IPS-15b (cell line): ENCODE measurements at regions not wholly inside any gene's neighbourhood (a gene's known extent, or its start where the extent isn't known, plus 50 kb on each side); places are given as distances from the start of the nearest gene placed in this dataset.
"Not testable (repeated sequence)": the region's sequence is repeated elsewhere in the genome, so short reads cannot be mapped to it uniquely, and the experiment has no call there.

Experiments
- H3K27me3 ChIP-seq: one replicate; pipeline ENCODE4 v1.6.1; 2013; ENCODE audit warnings: low read length; ENCODE audit not compliant: control insufficient read depth, insufficient read depth
- H3K36me3 ChIP-seq: one replicate; pipeline ENCODE4 v1.6.1; 2013; ENCODE audit warnings: low read length; ENCODE audit not compliant: control insufficient read depth, insufficient read depth
- H3K4me1 ChIP-seq: one replicate; pipeline ENCODE4 v1.6.1; 2013; ENCODE audit warnings: mild to moderate bottlenecking, low read length; ENCODE audit not compliant: control insufficient read depth, insufficient read depth
- H3K4me3 ChIP-seq: one replicate; pipeline ENCODE4 v1.5.1; 2013; ENCODE audit warnings: low read depth, low read length
- H3K9ac ChIP-seq: one replicate; pipeline ENCODE4 v1.6.1; 2013; ENCODE audit warnings: low read depth, mild to moderate bottlenecking, low read length
- H3K9me3 ChIP-seq: one replicate; pipeline ENCODE4 v1.6.1; 2013; ENCODE audit warnings: mild to moderate bottlenecking, low read length; ENCODE audit not compliant: control insufficient read depth, insufficient read depth

DNA sequence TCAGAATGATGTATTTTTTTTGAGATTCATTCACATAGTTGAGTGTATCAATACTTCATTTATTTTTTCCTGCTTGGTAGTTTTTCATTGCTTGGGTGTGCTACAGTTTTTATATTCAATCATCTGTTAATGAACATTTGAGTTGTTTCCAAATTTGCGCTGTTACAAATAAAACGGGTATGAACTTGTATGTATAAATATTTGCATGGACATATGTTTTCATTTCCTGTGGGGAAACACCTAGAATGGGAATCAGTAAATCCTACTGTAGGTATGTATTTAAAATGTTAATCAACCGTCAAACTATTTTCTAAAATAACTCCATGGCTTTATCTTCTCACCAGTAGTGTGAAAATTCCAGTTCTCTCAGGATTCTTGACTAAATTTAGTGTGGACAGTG lies 826.3 kb downstream of the EFNB2 start:
- Histone ChIP-seq H3K4me3 (no peak overlapping the region), H3K4me1 (no peaks in the 10 kb centered on the region), H3K9me3 (no peaks in the 10 kb centered on the region), H3K36me3 (no peaks in the 10 kb centered on the region), H3K27me3 (no peaks in the 10 kb centered on the region), H3K9ac (no peak overlapping the region)

DNA sequence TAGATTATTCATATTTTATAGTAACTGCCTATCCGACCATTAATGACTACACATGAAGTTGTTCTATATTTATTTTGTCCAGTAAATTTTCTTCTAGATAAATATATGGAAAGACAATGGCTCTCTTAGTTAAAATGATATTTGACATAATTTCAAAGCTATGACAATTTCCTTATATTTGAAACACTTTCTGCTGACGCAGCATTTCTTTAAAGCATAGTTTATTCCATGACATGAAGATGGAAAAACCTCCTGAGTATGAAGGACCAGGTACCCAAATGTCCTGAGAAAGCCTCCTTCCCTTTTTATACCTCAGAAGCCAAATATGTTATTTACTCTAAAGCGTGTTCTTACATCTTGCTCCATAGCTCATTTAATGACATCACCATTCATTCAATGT lies 831.6 kb downstream of the EFNB2 start:
- Histone ChIP-seq H3K36me3 (no peaks in the 10 kb centered on the region), H3K4me1 (no peaks in the 10 kb centered on the region), H3K27me3 (no peaks in the 10 kb centered on the region), H3K9ac (no peak overlapping the region), H3K4me3 (no peak overlapping the region), H3K9me3 (no peaks in the 10 kb centered on the region)

DNA sequence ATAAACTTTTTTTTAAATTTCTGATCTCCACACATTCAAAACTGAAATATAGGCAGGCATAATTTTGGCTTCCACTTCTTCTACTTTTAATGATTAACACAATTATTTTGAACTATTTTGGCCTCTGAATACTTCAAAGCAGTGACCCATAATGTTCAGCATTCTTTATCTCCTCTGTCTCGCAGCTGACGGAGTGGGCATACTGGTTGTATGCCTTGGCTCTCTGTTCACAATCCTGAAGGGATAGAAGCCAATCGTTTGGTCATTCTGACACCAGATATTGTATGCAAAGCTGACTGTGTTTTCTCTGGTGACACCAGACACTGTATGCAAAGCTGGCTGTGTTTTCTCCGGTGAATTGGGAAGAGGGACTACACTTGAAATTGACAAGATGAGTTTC lies 833.0 kb downstream of the EFNB2 start:
- H3K4me1 ChIP-seq: no peaks in the 10 kb centered on the region
- no peaks in the 10 kb centered on the region for H3K27me3 ChIP-seq
- H3K9me3 ChIP-seq: no peaks in the 10 kb centered on the region
- H3K36me3 ChIP-seq: no peaks in the 10 kb centered on the region
- H3K9ac ChIP-seq: no peak overlapping the region
- no peak overlapping the region for H3K4me3 ChIP-seq

GRCh38 chr13:105692769-105693168 lies 842.7 kb downstream of the EFNB2 start:
- no peaks in the 10 kb centered on the region for H3K27me3 ChIP-seq
- H3K36me3 ChIP-seq: no peaks in the 10 kb centered on the region
- H3K9me3 ChIP-seq: no peaks in the 10 kb centered on the region
- H3K4me1 ChIP-seq: no peaks in the 10 kb centered on the region
- no peak overlapping the region for H3K4me3 ChIP-seq
- no peak overlapping the region for H3K9ac ChIP-seq

- Histone ChIP-seq H3K9me3 (no peaks in the 10 kb centered on the region), H3K27me3 (no peaks in the 10 kb centered on the region), H3K4me3 (no peak overlapping the region), H3K4me1 (no peaks in the 10 kb centered on the region), H3K9ac (no peak overlapping the region), H3K36me3 (no peaks in the 10 kb centered on the region)
Observed at GRCh38 chr13:105684216-105684615, 851.2 kb downstream of the EFNB2 start.

GRCh38 chr13:105679838-105680237 lies 855.6 kb downstream of the EFNB2 start:
- Histone ChIP-seq H3K27me3 (no peaks in the 10 kb centered on the region), H3K4me1 (no peaks in the 10 kb centered on the region), H3K36me3 (no peaks in the 10 kb centered on the region), H3K9me3 (no peaks in the 10 kb centered on the region), H3K9ac (no peak overlapping the region), H3K4me3 (no peak overlapping the region)

GRCh38 chr13:105678072-105678471 lies 857.4 kb downstream of the EFNB2 start:
- Histone ChIP-seq H3K36me3 (no peaks in the 10 kb centered on the region), H3K9me3 (no peaks in the 10 kb centered on the region), H3K4me1 (no peaks in the 10 kb centered on the region), H3K27me3 (no peaks in the 10 kb centered on the region), H3K4me3 (no peak overlapping the region), H3K9ac (no peak overlapping the region)

- no peaks in the 10 kb centered on the region for H3K9me3 ChIP-seq
Observed at GRCh38 chr13:105672881-105673280, 862.6 kb downstream of the EFNB2 start.

DNA sequence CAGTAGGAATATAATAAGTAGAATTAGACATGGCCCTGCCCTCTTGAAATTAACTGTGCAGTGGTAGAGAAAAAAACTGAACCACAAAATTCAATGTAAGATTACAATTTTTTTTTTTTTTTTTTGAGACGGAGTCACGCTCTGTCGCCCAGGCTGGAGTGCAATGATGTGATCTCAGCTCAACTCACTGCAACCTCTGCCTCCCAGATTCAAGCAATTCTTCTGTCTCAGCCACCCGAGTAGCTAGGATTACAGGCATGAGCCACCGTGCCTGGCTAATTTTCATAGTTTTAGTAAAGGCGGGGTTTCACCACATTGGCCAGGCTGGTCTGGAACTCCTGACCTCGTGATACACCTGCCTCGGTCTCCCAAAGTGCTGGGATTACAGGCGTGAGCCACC lies 864.3 kb downstream of the EFNB2 start:
- not testable (repeated sequence) for H3K4me3 ChIP-seq, H3K9ac ChIP-seq, H3K36me3 ChIP-seq, H3K27me3 ChIP-seq, H3K4me1 ChIP-seq, H3K9me3 ChIP-seq

More at GRCh38 chr13:105672881-105673280, 862.6 kb downstream of the EFNB2 start:
- H3K4me3 ChIP-seq: no peak overlapping the region
- H3K36me3 ChIP-seq: no peaks in the 10 kb centered on the region
- no peaks in the 10 kb centered on the region for H3K27me3 ChIP-seq
- no peaks in the 10 kb centered on the region for H3K4me1 ChIP-seq
- H3K9ac ChIP-seq: no peak overlapping the region

DNA sequence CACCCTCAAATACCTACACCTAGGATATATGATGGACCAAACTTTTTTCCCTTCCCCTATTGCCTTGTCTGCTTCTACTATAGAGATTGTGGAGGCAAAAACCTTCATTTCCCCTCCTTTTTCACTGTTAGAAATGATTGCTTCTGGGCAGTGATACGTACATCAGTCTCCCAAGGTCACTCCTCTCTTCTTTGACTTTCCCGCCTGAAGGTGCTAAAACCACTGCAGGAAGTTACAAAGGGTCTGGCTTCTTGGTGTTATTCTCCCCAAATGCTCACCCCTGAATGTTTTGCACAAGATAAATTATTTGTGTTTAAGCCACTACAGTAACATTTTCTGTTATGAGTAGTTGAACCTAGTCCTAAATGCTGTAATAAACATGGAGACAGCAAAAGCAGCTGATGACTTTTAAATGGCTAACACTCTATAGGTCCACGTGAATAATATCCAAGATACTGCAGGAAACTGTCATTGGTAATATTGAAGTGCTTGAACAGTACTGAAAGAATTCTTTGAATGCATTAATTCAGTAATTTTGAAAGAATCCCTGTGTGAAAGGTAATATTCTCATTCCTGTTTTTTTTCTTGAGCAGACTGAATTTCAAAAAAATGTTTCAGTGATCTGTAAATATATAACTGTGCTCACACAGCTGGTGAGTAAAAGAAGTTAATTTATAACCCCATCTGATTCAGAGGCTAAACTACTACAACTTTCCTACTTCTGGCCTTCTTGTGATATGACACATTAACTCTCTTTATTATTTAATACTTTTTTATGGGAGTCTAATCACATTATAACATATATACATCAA lies 865.1 kb downstream of the EFNB2 start:
- Histone ChIP-seq H3K27me3 (no peaks in the 10 kb centered on the region), H3K4me1 (no peaks in the 10 kb centered on the region), H3K9me3 (no peaks in the 10 kb centered on the region), H3K9ac (no peak overlapping the region), H3K36me3 (no peaks in the 10 kb centered on the region), H3K4me3 (no peak overlapping the region)

DNA sequence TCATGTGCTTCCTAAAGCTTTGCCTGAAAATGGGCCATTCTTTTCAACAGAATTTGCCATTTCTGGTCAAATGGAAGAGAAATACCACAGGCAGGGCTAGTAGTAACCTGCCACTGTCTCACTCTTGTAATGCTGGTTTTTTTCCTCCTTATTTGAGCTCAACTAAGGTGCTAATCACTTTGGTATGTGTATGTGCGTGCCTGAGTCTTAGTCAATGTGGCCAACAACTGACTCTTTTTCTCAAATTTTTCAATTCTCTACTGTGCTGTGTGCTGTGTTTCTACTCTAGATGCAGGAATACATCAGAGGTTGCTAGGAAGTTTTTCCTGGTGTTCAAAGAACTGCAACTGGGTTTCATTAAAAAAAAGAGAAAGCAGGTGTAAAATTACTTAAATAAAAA lies 870.2 kb downstream of the EFNB2 start:
- H3K27me3 ChIP-seq: no peaks in the 10 kb centered on the region
- H3K4me1 ChIP-seq: no peaks in the 10 kb centered on the region

GRCh38 chr13:105663182-105663581 lies 872.3 kb downstream of the EFNB2 start:
- no peaks in the 10 kb centered on the region for H3K36me3 ChIP-seq
- no peaks in the 10 kb centered on the region for H3K9me3 ChIP-seq
- H3K27me3 ChIP-seq: no peaks in the 10 kb centered on the region
- no peaks in the 10 kb centered on the region for H3K4me1 ChIP-seq
- H3K9ac ChIP-seq: no peak overlapping the region
- H3K4me3 ChIP-seq: no peak overlapping the region

More for the DNA sequence above, 870.2 kb downstream of the EFNB2 start:
- Histone ChIP-seq H3K9me3 (no peaks in the 10 kb centered on the region), H3K36me3 (no peaks in the 10 kb centered on the region), H3K9ac (no peak overlapping the region), H3K4me3 (no peak overlapping the region)
